ENCODE measurements at regions not wholly inside any gene's neighbourhood (a gene's known extent, or its start where the extent isn't known, plus 50 kb on each side); places are given as distances from the start of the nearest gene placed in this dataset.

DNA sequence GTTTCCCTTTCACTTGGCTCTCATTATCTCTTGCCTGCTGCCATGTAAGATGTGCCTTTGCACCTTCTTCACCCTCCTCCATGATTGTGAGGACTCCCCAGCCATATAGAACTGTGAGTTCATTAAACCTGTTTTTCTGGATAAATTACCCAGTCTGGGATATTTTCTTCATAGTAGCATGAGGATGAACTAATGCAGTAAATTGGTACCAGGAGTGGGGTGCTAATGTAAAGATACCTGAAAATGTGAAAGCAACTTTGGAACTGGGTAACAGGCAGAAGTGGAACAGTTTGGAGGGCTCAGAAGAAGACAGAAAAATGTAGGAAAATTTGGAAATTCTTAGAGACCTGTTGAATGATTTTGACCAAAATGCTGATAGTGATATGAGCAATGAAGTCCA lies 487.4 kb downstream of the LMO7 start:
- TF ChIP-seq, protein P1, sequence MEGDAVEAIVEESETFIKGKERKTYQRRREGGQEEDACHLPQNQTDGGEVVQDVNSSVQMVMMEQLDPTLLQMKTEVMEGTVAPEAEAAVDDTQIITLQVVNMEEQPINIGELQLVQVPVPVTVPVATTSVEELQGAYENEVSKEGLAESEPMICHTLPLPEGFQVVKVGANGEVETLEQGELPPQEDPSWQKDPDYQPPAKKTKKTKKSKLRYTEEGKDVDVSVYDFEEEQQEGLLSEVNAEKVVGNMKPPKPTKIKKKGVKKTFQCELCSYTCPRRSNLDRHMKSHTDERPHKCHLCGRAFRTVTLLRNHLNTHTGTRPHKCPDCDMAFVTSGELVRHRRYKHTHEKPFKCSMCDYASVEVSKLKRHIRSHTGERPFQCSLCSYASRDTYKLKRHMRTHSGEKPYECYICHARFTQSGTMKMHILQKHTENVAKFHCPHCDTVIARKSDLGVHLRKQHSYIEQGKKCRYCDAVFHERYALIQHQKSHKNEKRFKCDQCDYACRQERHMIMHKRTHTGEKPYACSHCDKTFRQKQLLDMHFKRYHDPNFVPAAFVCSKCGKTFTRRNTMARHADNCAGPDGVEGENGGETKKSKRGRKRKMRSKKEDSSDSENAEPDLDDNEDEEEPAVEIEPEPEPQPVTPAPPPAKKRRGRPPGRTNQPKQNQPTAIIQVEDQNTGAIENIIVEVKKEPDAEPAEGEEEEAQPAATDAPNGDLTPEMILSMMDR (IDR thresholded peaks at IDR 0.05; ENCODE audit: insufficient read depth, low read depth, low read length, missing control alignments), result no peak
- H3K4me3 ChIP-seq (ENCODE audit: low read depth, low read length), result no peak overlapping the region
- no peak for DNase-seq (ENCODE audit: low read depth)

DNA sequence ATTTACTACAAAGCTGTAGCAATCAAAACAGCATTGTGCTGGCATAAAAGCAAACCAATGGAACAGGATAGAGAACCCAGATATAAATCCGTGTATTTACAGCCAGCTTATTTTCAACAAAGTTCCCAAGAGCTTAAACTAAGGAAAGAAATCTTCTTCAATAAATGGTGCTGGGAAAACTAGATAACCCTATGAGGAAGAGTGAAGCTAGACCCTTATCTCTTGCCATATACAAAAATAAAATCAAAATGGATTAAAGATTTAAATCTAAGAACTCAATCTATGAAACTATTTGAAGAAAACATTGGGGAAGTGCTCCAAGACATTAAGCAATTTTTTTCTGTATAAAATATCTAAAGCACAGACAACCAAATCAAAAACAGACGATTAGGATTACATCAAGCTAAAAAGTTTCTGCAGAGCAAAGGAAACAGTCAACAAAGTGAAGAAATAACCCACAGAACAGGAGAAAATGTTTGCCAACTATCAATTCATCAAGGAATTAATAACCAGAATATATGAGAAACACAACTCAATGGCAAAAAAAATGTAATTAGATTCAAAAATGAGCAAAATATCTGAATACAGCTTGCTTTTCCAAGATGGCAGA lies 480.7 kb downstream of the LMO7 start:
- H3K4me3 ChIP-seq (ENCODE audit: low read depth, low read length), result no peak overlapping the region
- DNase-seq (ENCODE audit: low read depth), result no peak
- TF ChIP-seq, protein P1 (IDR thresholded peaks at IDR 0.05; ENCODE audit: insufficient read depth, low read depth, low read length, missing control alignments), result no peak

DNA sequence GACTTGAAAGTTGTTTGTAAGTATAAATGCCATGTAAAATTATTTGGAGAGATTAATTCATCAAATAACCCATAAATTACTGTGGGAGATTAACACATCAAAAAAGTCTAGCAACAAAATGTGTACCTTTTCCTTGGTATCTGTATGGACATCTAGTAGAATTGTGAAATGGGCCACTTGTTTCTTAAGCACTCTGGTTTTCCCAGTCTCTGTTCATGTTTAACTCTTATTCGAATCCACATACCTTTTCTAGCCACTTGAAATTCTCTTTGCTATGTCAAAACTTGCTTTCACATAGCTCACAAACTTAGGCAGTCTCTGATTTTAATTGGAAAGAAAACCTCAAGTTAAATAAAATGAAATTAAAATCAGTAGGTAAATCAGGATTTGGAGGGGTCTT lies 470.6 kb downstream of the LMO7 start:
- no peak overlapping the region for H3K4me3 ChIP-seq (ENCODE audit: low read depth, low read length)
- no peak for DNase-seq (ENCODE audit: low read depth)
- TF ChIP-seq, protein P1 (IDR thresholded peaks at IDR 0.05; ENCODE audit: insufficient read depth, low read depth, low read length, missing control alignments), result no peak

DNA sequence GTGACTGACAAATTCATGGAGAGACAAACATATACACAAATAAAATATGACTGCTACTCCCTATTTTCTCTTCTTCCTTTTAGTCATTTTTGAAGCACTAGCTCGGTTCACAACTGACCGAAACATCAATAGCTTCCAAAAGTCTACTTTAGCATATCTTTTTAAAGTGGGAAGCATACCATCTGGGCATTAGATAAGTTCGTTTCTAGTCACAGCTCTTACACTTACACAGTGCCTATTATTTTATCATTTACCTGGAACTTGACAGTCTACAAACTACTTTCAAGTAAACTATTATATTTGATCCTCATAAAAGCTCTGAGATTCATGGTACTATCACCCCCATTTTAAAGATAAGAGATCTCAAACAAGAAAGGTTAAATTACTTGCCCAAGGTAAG lies 458.5 kb downstream of the LMO7 start:
- TF ChIP-seq, protein P1 (IDR thresholded peaks at IDR 0.05; ENCODE audit: insufficient read depth, low read depth, low read length, missing control alignments), result no peak
- H3K4me3 ChIP-seq (ENCODE audit: low read depth, low read length), result no peak overlapping the region

DNA sequence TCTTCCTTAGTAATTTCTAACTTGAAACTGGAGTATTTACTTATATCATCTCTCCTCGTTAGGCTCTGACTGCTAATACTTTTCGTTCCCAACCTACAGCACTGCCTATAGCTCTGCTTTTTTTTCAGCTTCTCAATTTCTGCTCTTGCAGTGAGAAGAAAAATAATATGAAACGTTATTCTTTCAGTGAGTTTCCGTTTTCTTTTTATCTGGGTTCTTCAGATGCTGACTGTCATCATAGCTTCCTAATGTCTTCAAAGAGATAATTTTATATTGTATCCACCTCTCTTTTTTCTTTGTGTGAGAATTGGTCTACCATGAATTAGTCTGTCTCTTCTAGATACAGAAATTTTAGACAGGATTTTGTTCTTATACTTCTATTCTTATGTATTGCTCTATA lies 454.9 kb downstream of the LMO7 start:
- DNase-seq (ENCODE audit: low read depth), result no peak
- TF ChIP-seq, protein P1 (IDR thresholded peaks at IDR 0.05; ENCODE audit: insufficient read depth, low read depth, low read length, missing control alignments), result no peak
- H3K4me3 ChIP-seq (ENCODE audit: low read depth, low read length), result no peak overlapping the region

More for the DNA sequence above, 458.5 kb downstream of the LMO7 start:
- DNase-seq (ENCODE audit: low read depth), result no peak

DNA sequence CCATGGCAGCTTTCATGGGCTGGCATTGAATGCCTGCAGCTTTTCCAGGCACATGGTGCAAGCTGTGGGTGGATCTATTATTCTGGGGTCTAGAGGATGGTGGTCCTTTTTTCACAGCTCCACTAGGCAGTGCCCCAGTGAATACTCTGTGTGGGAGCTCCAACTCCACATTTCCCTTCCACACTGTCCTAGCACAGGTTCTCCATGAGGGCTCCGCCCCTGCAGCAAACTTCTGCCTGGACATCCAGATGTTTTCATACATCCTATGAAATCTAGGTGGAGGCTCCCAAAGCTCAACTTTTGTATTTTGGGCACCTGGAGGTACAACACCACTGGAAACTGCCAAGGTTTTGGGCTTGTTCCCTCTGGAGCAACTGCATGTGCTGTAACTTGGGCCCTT lies 450.6 kb downstream of the LMO7 start:
- no peak for DNase-seq (ENCODE audit: low read depth)
- no peak overlapping the region for H3K4me3 ChIP-seq (ENCODE audit: low read depth, low read length)
- TF ChIP-seq, protein P1 (IDR thresholded peaks at IDR 0.05; ENCODE audit: insufficient read depth, low read depth, low read length, missing control alignments), result no peak

DNA sequence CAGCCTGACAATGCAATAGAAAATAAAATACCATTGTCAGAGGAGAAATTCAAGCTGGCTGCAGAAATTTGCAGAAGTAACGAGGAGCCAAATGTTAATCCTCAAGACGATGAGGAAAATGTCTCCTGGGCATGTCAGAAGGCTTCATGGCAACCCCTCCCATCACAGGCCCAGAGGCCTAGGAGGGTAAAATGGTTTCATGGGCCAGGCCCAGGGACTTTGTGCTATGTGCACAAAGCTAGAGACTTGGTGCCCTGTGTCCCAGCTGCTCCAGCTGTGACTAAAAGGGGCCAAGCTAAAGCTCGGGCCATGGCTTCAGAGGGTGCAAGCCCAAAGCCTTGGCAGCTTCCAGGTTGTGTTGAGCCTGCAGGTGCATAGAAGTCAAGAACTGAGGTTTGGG lies 431.7 kb downstream of the LMO7 start:
- TF ChIP-seq, protein P1 (IDR thresholded peaks at IDR 0.05; ENCODE audit: insufficient read depth, low read depth, low read length, missing control alignments), result no peak
- no peak overlapping the region for H3K4me3 ChIP-seq (ENCODE audit: low read depth, low read length)
- DNase-seq (ENCODE audit: low read depth), result no peak

All from GM12865 (cell line).